ENCODE measurements at regions not wholly inside any gene's neighbourhood (a gene's known extent, or its start where the extent isn't known, plus 50 kb on each side); places are given as distances from the start of the nearest gene placed in this dataset.

GRCh38 chr4:175215657-175216056 is 297.5 kb downstream of the ADAM29 start:
- TF ChIP-seq CTCF (IDR thresholded peaks at IDR 0.05) (no peak), POLR2A (IDR thresholded peaks at IDR 0.05) (no peak)
